CD8-positive, alpha-beta memory T cell (primary cell): ENCODE measurements at regions not wholly inside any gene's neighbourhood (a gene's known extent, or its start where the extent isn't known, plus 50 kb on each side); places are given as distances from the start of the nearest gene placed in this dataset.

Source experiments
- CTCF ChIA-PET: fragments of 350-600 bp; sonication (Branson Sonifier 250); formaldehyde crosslinking; loops from one replicate; lab custom pipeline; 2021; ENCODE audit warnings: antibody characterized with exemption; lab: Charles Lee
- POLR2A ChIA-PET: fragments of 350-600 bp; sonication (Branson Sonifier 250); formaldehyde crosslinking; loops from one replicate; lab custom pipeline; 2021; ENCODE audit warnings: antibody characterized with exemption; lab: Charles Lee
- DNase-seq, 5 donors: peaks; one replicate each; pipeline versions ENCODE4 v3.0.0 to v3.0.0-alpha.2; 2020 to 2022; ENCODE audit warnings: mixed read lengths in 1 of 5
- H3K27ac ChIP-seq: one replicate; pipeline ENCODE4 v1.7.0; 2013; ENCODE audit warnings: low read depth, mild to moderate bottlenecking, low read length, moderate library complexity
- H3K27me3 ChIP-seq: 2 replicates; pipeline ENCODE4 v1.7.0; 2013; ENCODE audit warnings: low read length, mild to moderate bottlenecking; ENCODE audit not compliant: insufficient read depth, poor library complexity, severe bottlenecking
- H3K36me3 ChIP-seq: 2 replicates; pipeline ENCODE4 v1.7.0; 2013; ENCODE audit warnings: mild to moderate bottlenecking, low read length, moderate library complexity; ENCODE audit not compliant: insufficient read depth
- H3K4me1 ChIP-seq: 2 replicates; pipeline ENCODE4 v1.7.0; 2013; ENCODE audit warnings: mild to moderate bottlenecking, low read length, moderate library complexity; ENCODE audit not compliant: insufficient read depth
- H3K4me3 ChIP-seq: 2 replicates; pipeline ENCODE4 v1.7.0; 2013; ENCODE audit warnings: mild to moderate bottlenecking, low read length
- H3K9me3 ChIP-seq: 2 replicates; pipeline ENCODE4 v1.7.0; 2013; ENCODE audit warnings: mild to moderate bottlenecking, low read length
- H3K27ac Mint-ChIP-seq, 8 donors: one replicate each; pipeline ENCODE4 v1.8.0; 2020 to 2021; ENCODE audit warnings: mixed read lengths in 8 of 8, mild to moderate bottlenecking in 6 of 8, inconsistent platforms in 3 of 8, moderate library complexity in 3 of 8
- H3K27me3 Mint-ChIP-seq, 2 donors: one replicate each; pipeline ENCODE4 v1.8.0; 2020 to 2021; ENCODE audit warnings: mixed read lengths in 2 of 2, mild to moderate bottlenecking in 1 of 2, moderate library complexity in 1 of 2
- H3K36me3 Mint-ChIP-seq, 3 donors: one replicate each; pipeline ENCODE4 v1.8.0; 2020 to 2021; ENCODE audit warnings: mixed read lengths in 3 of 3, inconsistent platforms in 1 of 3, mild to moderate bottlenecking in 1 of 3
- H3K4me1 Mint-ChIP-seq, 3 donors: one replicate each; pipeline ENCODE4 v1.8.0; 2020 to 2021; ENCODE audit warnings: mixed read lengths in 3 of 3, inconsistent platforms in 1 of 3, mild to moderate bottlenecking in 1 of 3
- H3K4me3 Mint-ChIP-seq, 7 donors: one replicate each; pipeline ENCODE4 v1.8.0; 2020 to 2021; ENCODE audit warnings: mixed read lengths in 7 of 7, mild to moderate bottlenecking in 6 of 7, moderate library complexity in 4 of 7, inconsistent platforms in 2 of 7
- H3K9me3 Mint-ChIP-seq, 5 donors: one replicate each; pipeline ENCODE4 v1.8.0; 2020 to 2022; ENCODE audit warnings: mixed read lengths in 5 of 5, mild to moderate bottlenecking in 3 of 5, moderate library complexity in 2 of 5, inconsistent platforms in 1 of 5

DNA sequence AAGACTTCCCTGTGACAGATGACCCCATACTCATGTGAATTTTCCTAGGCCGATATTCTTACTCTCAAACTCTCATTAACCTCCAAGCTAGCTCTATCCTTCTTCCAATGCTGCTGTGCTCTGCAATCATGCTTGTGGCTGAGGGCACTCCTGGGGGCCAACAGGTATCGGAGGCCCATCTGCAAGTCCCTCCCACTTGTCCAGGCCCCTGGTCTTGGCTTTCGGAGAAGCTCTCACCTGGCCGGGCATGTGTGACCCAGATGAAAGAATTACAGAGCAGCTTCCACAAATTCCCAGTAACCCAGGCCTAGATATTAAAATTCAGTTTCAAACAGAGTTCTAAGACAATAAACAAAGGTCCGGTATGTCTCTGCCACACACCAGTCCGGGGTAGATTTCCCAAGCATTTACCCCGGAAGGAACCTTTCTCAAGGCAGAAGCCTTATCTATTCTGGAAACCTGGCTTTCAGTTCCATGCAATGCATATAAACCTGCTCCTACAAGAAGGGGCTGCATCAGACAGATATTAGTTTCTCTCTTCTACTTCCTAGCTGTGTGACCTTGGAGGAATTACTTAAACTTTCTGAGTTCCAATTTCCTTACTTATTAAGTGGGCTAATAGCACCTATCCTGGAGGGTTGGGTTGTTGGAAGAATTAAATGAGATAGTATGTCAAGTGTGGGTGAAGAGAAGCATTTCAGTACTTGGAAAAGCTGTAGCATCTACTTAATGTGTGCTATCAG lies 270.8 kb downstream of the PTTG2 start:
- POLR2A ChIA-PET, result no interaction called here

DNA sequence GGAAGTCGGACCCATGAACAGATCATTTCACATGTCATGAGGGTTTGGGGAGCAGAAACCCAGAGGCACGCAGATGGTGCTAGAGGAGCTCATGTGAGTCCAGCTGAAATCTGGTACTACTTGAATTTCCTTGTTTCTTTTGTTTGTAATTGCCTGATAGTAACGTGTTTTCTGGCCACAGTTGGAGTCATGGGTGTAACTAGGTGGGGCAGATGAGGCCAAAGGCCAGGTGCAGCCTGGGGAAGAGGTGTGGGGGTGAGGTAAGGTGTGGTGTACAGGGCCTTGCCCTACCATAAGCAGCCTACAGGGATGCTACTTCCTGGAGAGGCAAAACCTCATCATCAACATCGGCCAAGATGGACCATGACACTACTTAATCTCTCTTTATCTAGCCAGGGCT lies 271.4 kb downstream of the PTTG2 start:
- Histone ChIP-seq H3K4me1 (no peaks in the 10 kb centered on the region), H3K36me3 (no peaks in the 10 kb centered on the region), H3K4me3 (no peak overlapping the region), H3K9me3 (no peaks in the 10 kb centered on the region), H3K27ac (no peak overlapping the region), H3K27me3 (no peaks in the 10 kb centered on the region)
- H3K27me3 Mint-ChIP-seq, result peaks cover 0 to 5% of the 10 kb centered on the region in 2 donors
- H3K36me3 Mint-ChIP-seq, result no peaks in the 10 kb centered on the region
- H3K4me1 Mint-ChIP-seq, result no peaks in the 10 kb centered on the region
- H3K9me3 Mint-ChIP-seq, result no peaks in the 10 kb centered on the region
- H3K4me3 Mint-ChIP-seq, result no peak overlapping the region
- no peak overlapping the region for H3K27ac Mint-ChIP-seq
- no peak for DNase-seq
- ChIA-PET CTCF (interaction anchor here (0.8 kb wide), 1 partner anchor 10 kb away, joined by 3 read pairs; no protein-coding TSS in a partner anchor), POLR2A (no interaction called here)

More for the DNA sequence above, 270.8 kb downstream of the PTTG2 start:
- peaks cover 0 to 2% (median 0%) of the 10 kb centered on the region in 5 donors for H3K9me3 Mint-ChIP-seq
- no peaks in the 10 kb centered on the region for H3K36me3 ChIP-seq
- no peaks in the 10 kb centered on the region for H3K36me3 Mint-ChIP-seq
- H3K4me1 ChIP-seq, result no peaks in the 10 kb centered on the region
- H3K4me1 Mint-ChIP-seq, result no peaks in the 10 kb centered on the region
- H3K27me3 Mint-ChIP-seq, result peaks cover 0 to 6% of the 10 kb centered on the region in 2 donors
- no peak for DNase-seq
- H3K9me3 ChIP-seq, result no peaks in the 10 kb centered on the region
- CTCF ChIA-PET, result interaction anchor here (0.8 kb wide), 1 partner anchor 11 kb away, joined by 3 read pairs; no protein-coding TSS in a partner anchor
- H3K27ac Mint-ChIP-seq, result no peak overlapping the region
- H3K27me3 ChIP-seq, result no peaks in the 10 kb centered on the region
- no peak overlapping the region for H3K4me3 Mint-ChIP-seq
- H3K4me3 ChIP-seq, result no peak overlapping the region
- no peak overlapping the region for H3K27ac ChIP-seq

DNA sequence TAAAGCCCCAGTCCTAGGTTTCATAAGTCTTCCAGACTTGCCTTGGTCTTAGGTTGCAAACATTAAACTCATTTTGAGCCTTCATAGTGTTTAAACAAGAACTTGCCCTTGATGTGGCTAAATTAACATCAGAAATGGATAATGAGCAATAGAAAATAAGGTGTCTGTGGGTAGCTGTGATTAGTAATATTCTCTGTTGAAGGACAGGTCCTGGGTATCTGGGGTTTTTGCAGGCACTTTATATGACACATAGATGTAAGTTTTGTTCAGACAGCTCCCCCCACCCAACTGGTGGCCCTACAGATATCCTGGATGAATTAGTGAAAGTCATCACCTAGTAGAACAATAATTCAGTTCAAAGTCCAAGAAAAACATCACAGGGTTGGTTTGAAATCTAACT lies 272.5 kb downstream of the PTTG2 start:
- POLR2A ChIA-PET, result no interaction called here

DNA sequence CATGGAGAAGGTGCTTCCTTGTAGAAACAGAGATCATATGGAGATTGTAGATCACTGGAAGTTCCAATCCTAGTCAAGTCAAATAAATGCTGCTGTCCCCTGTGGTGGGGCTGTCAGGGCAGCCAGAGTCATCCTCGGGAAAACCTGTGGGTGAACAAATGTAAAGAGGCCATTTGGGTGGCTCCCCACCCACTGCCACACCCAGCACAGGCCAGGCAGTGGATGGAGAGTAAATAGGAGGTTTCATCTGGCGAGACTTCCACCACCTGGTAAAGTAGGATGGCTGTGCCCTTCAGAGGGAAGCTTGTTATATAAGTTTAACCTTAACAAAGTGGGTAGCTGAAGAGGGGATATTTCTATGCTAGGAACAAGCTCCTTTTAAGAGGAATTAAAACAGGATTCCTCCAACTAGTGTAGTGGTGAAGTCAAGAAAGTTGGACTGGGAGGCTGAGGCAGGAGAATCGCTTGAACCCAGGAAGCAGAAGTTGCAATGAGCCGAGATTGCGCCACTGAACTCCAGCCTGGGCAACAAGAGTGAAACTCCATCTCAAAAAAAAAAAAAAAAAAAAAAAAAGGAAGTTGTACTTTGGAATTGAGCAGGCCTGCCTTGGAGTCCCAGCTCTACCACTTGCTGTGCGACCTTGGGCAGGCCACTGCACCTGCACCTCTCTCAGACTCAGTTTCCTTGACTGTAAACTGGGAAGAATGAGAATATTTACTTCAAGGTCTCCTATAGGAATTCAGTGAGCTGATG lies 273.7 kb downstream of the PTTG2 start:
- DNase-seq, result no peak
- no peaks in the 10 kb centered on the region for H3K4me1 ChIP-seq
- Mint-ChIP-seq H3K9me3 (no peaks in the 10 kb centered on the region), H3K27ac (no peak overlapping the region), H3K36me3 (no peaks in the 10 kb centered on the region), H3K27me3 (peaks cover 0 to 5% of the 10 kb centered on the region in 2 donors), H3K4me3 (no peak overlapping the region), H3K4me1 (no peaks in the 10 kb centered on the region)
- ChIA-PET POLR2A (no interaction called here), CTCF (no interaction called here)
- H3K9me3 ChIP-seq, result no peaks in the 10 kb centered on the region
- no peaks in the 10 kb centered on the region for H3K27me3 ChIP-seq
- H3K27ac ChIP-seq, result no peak overlapping the region
- H3K4me3 ChIP-seq, result no peak overlapping the region
- no peaks in the 10 kb centered on the region for H3K36me3 ChIP-seq

More for the DNA sequence above, 272.5 kb downstream of the PTTG2 start:
- no peaks in the 10 kb centered on the region for H3K9me3 ChIP-seq
- DNase-seq, result no peak
- H3K27ac ChIP-seq, result no peak overlapping the region
- CTCF ChIA-PET, result no interaction called here
- no peaks in the 10 kb centered on the region for H3K27me3 ChIP-seq
- H3K36me3 ChIP-seq, result no peaks in the 10 kb centered on the region
- Mint-ChIP-seq H3K36me3 (no peaks in the 10 kb centered on the region), H3K9me3 (no peaks in the 10 kb centered on the region), H3K4me3 (no peak overlapping the region), H3K27ac (no peak overlapping the region), H3K4me1 (no peaks in the 10 kb centered on the region), H3K27me3 (peaks cover 0 to 5% of the 10 kb centered on the region in 2 donors)
- no peaks in the 10 kb centered on the region for H3K4me1 ChIP-seq
- no peak overlapping the region for H3K4me3 ChIP-seq

DNA sequence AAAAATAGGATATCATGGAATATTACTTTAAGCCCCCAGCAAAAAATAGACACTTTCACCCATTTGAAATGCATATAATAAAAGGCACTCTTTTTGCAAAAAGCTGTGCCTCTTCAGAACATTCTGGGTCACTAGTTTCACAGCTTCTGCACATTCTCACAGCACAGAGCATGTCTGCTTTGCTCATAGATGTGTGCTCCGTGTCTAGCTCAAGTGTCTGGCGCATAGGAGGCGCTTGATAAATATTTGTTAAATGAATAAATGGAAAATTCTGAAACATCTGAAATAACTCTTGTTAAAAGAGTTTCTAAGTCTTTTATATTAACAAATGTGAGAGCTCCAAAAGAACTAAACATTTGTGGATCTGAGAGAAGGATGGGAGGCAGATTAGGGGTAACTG lies 275.2 kb downstream of the PTTG2 start:
- CTCF ChIA-PET, result interaction anchor here (1.3 kb wide), 1 partner anchor 569 kb away, joined by 3 read pairs; the partner anchor contains the start of gene TLR1
- no peaks in the 10 kb centered on the region for H3K36me3 ChIP-seq
- POLR2A ChIA-PET, result no interaction called here
- Mint-ChIP-seq H3K27ac (peak overlapping the region in 1 of 8 donors; percentile 18), H3K9me3 (no peaks in the 10 kb centered on the region), H3K4me1 (no peaks in the 10 kb centered on the region), H3K36me3 (no peaks in the 10 kb centered on the region), H3K4me3 (no peak overlapping the region), H3K27me3 (peaks cover 0 to 5% of the 10 kb centered on the region in 2 donors)
- H3K9me3 ChIP-seq, result no peaks in the 10 kb centered on the region
- H3K4me1 ChIP-seq, result no peaks in the 10 kb centered on the region
- no peaks in the 10 kb centered on the region for H3K27me3 ChIP-seq
- no peak overlapping the region for H3K27ac ChIP-seq
- no peak for DNase-seq
- no peak overlapping the region for H3K4me3 ChIP-seq

DNA sequence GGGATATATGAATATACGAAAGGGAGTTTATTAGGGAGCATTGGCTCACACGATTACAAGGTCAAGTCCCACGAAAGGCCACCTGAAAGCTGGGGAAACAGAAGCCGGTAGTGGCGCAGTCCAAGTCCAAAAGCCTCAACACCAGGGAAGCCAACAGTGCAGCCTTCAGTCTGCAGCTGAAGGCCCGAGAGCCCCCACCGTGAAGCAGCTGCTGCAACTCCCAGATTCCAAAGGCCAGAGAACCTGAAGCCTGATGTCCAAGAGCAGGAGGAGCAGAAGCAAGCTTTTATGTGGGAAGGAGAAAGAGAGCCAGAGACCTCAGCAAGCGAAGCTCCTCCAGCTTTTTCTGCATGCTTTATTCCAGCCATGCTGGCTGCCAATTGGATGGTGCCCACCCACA lies 275.8 kb downstream of the PTTG2 start:
- no peak for DNase-seq
- H3K9me3 ChIP-seq, result no peaks in the 10 kb centered on the region
- Mint-ChIP-seq H3K4me1 (no peaks in the 10 kb centered on the region), H3K9me3 (no peaks in the 10 kb centered on the region), H3K36me3 (no peaks in the 10 kb centered on the region), H3K4me3 (no peak overlapping the region), H3K27ac (peak overlapping the region in 1 of 8 donors; percentile 18), H3K27me3 (peaks cover 0 to 5% of the 10 kb centered on the region in 2 donors)
- no peaks in the 10 kb centered on the region for H3K4me1 ChIP-seq
- POLR2A ChIA-PET, result no interaction called here
- no peak overlapping the region for H3K4me3 ChIP-seq
- CTCF ChIA-PET, result interaction anchor here (1.3 kb wide), 1 partner anchor 568 kb away, joined by 3 read pairs; the partner anchor contains the start of gene TLR1
- H3K27ac ChIP-seq, result no peak overlapping the region
- H3K27me3 ChIP-seq, result no peaks in the 10 kb centered on the region
- no peaks in the 10 kb centered on the region for H3K36me3 ChIP-seq

DNA sequence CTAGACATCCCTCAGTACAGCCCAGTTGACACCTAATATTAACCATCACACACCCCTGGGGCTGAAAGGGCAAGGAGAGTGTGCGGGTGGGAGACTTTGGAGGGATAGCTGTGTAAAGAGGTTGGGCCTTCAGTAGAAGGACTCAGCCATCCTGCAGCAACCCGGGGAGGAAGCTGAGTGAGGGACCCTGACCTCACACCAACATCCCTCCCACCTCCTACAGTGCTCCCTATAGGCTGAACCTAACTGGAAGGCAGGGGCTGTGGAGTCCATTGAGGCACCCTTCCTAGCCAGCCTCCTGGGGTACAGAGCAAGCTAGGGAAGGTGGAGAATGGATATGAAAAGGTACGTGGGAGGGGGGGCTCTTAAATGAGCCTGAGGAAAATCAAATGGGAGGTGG lies 276.3 kb downstream of the PTTG2 start:
- H3K4me3 ChIP-seq, result no peak overlapping the region
- ChIA-PET CTCF (no interaction called here), POLR2A (no interaction called here)
- no peak overlapping the region for H3K4me3 Mint-ChIP-seq
- H3K27ac Mint-ChIP-seq, result no peak overlapping the region
- no peaks in the 10 kb centered on the region for H3K4me1 Mint-ChIP-seq
- H3K9me3 Mint-ChIP-seq, result no peaks in the 10 kb centered on the region
- no peaks in the 10 kb centered on the region for H3K4me1 ChIP-seq
- no peak overlapping the region for H3K27ac ChIP-seq
- no peaks in the 10 kb centered on the region for H3K36me3 ChIP-seq
- no peaks in the 10 kb centered on the region for H3K9me3 ChIP-seq
- H3K36me3 Mint-ChIP-seq, result no peaks in the 10 kb centered on the region
- H3K27me3 ChIP-seq, result no peaks in the 10 kb centered on the region
- no peak for DNase-seq
- H3K27me3 Mint-ChIP-seq, result peaks cover 0 to 5% of the 10 kb centered on the region in 2 donors

DNA sequence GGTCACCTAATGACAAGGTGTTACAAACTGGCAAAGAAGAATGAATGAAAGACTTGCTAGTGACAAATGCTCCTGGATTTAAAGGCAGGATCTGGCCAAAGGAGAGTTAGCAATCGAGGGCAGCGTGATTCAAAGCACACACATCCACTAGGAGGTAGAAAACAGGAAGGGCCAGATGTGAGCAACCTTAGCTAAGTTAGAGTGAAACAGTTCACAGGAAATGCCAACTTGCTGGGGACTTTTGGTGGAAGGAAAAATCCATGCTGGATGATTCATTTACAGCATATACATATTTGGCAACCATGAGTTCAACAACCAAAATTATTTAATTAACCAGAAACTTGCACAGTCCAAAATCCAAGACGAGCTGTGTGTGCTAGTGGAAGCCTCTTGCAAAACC lies 276.9 kb downstream of the PTTG2 start:
- ChIA-PET CTCF (interaction anchor here (1.3 kb wide), 1 partner anchor 439 kb away, joined by 4 read pairs; no protein-coding TSS in a partner anchor), POLR2A (no interaction called here)
- no peak for DNase-seq
- no peaks in the 10 kb centered on the region for H3K36me3 Mint-ChIP-seq
- Histone ChIP-seq H3K9me3 (no peaks in the 10 kb centered on the region), H3K27ac (no peak overlapping the region), H3K4me1 (no peaks in the 10 kb centered on the region), H3K27me3 (no peaks in the 10 kb centered on the region), H3K36me3 (no peaks in the 10 kb centered on the region), H3K4me3 (no peak overlapping the region)
- no peaks in the 10 kb centered on the region for H3K4me1 Mint-ChIP-seq
- H3K27ac Mint-ChIP-seq, result no peak overlapping the region
- H3K9me3 Mint-ChIP-seq, result no peaks in the 10 kb centered on the region
- no peak overlapping the region for H3K4me3 Mint-ChIP-seq
- H3K27me3 Mint-ChIP-seq, result peaks cover 0 to 5% of the 10 kb centered on the region in 2 donors
